ENCODE measurements at regions not wholly inside any gene's neighbourhood (a gene's known extent, or its start where the extent isn't known, plus 50 kb on each side); places are given as distances from the start of the nearest gene placed in this dataset.
"Not testable (repeated sequence)": the region's sequence is repeated elsewhere in the genome, so short reads cannot be mapped to it uniquely, and the experiment has no call there.

DNA sequence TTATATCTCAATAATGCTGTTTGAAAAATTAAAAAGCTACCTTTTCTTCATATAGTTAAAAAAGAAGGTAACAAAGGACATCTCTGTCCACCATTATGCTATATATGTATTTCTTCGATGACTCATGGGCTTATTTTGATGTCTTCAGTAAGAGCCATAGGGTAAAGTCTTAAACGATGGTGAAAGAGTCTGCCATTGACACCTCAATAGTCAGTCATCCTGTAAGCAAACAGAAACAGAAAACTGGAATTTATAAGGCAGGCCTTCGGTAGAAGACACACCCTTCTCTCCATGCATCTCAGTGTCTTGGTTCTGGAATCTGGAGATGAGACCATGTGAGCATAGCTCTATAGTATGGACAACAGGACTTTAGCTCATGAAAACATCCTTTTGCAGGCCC, 87.0 kb upstream of the ZNF462 start:
- Histone ChIP-seq H3K27ac (ENCODE audit: low read depth, low read length) (no peak overlapping the region), H3K9ac (ENCODE audit: low read depth, low read length) (no peak overlapping the region), H3K4me3 (ENCODE audit: low read depth, low read length) (no peak overlapping the region), H3K9me3 (ENCODE audit: control insufficient read depth, insufficient read depth, low read length) (no peaks in the 10 kb centered on the region), H3K36me3 (ENCODE audit: control insufficient read depth, insufficient read depth, low read length) (no peaks in the 10 kb centered on the region), H3K4me1 (ENCODE audit: control insufficient read depth, insufficient read depth, low read length) (no peaks in the 10 kb centered on the region), H3K27me3 (ENCODE audit: control insufficient read depth, insufficient read depth, low read length) (no peaks in the 10 kb centered on the region)

DNA sequence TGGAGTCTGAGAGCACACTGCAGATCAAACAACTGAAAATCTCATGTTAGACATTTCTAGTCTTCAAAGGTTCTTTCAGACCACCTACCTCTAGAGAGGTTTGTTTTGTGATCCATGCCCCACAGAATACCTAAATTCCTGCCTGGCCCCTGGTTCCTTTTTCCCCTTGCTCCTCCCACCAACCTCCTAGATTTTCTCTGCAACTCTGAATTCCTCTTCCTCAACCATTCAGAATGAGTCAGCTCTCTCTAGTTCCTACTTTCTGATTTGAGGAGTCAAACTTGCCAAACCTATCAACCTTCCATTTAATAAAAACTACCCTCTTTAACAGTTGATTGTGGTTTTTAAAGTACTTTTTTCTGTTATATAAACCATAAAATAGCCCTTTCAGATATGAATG, 83.2 kb upstream of the ZNF462 start:
- no peak overlapping the region for H3K4me3 ChIP-seq (ENCODE audit: low read depth, low read length)

DNA sequence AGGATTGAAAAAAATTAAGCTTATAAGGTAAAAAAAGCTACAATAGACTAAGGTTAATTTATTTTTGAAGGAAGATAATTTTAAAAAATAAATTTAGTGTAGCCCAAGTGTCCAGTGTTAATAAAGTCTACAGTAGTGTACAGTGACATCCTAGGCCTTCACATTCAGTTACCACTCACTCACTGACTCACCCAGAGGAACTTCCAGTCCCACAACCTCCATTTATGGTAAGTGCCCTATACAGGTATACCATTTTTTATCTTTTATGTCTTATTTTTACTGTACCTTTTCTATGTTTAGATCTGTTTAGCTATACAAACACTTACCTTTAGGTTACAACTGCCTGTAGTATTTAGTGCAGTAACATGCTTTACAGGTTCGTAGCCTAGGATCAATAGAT, 79.8 kb upstream of the ZNF462 start:
- no peaks in the 10 kb centered on the region for H3K4me1 ChIP-seq (ENCODE audit: control insufficient read depth, insufficient read depth, low read length)
- H3K4me3 ChIP-seq (ENCODE audit: low read depth, low read length), result no peak overlapping the region
- no peaks in the 10 kb centered on the region for H3K36me3 ChIP-seq (ENCODE audit: control insufficient read depth, insufficient read depth, low read length)
- H3K27ac ChIP-seq (ENCODE audit: low read depth, low read length), result no peak overlapping the region
- no peaks in the 10 kb centered on the region for H3K9me3 ChIP-seq (ENCODE audit: control insufficient read depth, insufficient read depth, low read length)
- no peak overlapping the region for H3K9ac ChIP-seq (ENCODE audit: low read depth, low read length)
- no peaks in the 10 kb centered on the region for H3K27me3 ChIP-seq (ENCODE audit: control insufficient read depth, insufficient read depth, low read length)

More for the DNA sequence above, 83.2 kb upstream of the ZNF462 start:
- Histone ChIP-seq H3K36me3 (ENCODE audit: control insufficient read depth, insufficient read depth, low read length) (no peaks in the 10 kb centered on the region), H3K27me3 (ENCODE audit: control insufficient read depth, insufficient read depth, low read length) (no peaks in the 10 kb centered on the region), H3K9ac (ENCODE audit: low read depth, low read length) (no peak overlapping the region), H3K4me1 (ENCODE audit: control insufficient read depth, insufficient read depth, low read length) (no peaks in the 10 kb centered on the region), H3K27ac (ENCODE audit: low read depth, low read length) (no peak overlapping the region), H3K9me3 (ENCODE audit: control insufficient read depth, insufficient read depth, low read length) (no peaks in the 10 kb centered on the region)

DNA sequence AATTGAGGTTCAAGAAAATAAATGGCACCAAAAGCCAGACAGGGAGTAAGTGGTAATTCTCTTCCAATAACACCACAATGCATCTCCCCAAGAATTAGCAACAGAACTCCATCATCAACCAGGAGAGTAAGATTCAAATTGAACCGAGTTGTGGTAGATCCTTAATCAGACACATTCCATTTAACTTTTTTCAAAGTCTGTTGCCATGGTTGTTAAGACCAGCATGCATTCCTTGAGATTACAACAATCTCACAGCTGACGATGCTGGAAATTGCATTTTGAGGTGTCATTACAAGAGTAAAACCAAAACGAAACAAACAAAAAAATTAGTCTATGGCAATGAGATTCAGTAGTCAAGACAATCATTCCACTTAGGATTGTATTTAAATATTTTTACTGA, 78.9 kb upstream of the ZNF462 start:
- Histone ChIP-seq H3K9me3 (ENCODE audit: control insufficient read depth, insufficient read depth, low read length) (no peaks in the 10 kb centered on the region), H3K9ac (ENCODE audit: low read depth, low read length) (no peak overlapping the region), H3K4me1 (ENCODE audit: control insufficient read depth, insufficient read depth, low read length) (no peaks in the 10 kb centered on the region), H3K27ac (ENCODE audit: low read depth, low read length) (no peak overlapping the region), H3K36me3 (ENCODE audit: control insufficient read depth, insufficient read depth, low read length) (no peaks in the 10 kb centered on the region), H3K4me3 (ENCODE audit: low read depth, low read length) (no peak overlapping the region), H3K27me3 (ENCODE audit: control insufficient read depth, insufficient read depth, low read length) (no peaks in the 10 kb centered on the region)

DNA sequence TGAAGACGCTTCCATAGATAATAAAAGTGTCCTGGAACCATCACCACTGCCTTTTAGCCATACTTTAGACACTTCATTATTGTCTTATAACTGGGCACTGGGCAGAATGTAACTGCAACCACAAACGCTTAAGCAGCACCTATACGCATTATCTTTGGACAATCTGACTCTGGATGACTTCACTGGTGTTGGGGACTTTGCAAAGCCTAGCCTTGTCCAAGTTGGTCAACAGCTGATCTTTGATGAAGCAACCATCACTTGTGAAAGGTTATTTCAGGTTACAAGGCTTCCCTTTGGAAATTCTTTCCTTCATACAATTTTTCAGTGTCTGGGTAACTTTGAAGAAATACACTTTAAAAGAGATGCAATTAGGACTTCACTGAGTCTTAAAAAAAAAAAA, 77.8 kb upstream of the ZNF462 start:
- Histone ChIP-seq H3K36me3 (ENCODE audit: control insufficient read depth, insufficient read depth, low read length) (no peaks in the 10 kb centered on the region), H3K27me3 (ENCODE audit: control insufficient read depth, insufficient read depth, low read length) (no peaks in the 10 kb centered on the region), H3K9me3 (ENCODE audit: control insufficient read depth, insufficient read depth, low read length) (no peaks in the 10 kb centered on the region), H3K9ac (ENCODE audit: low read depth, low read length) (no peak overlapping the region), H3K4me3 (ENCODE audit: low read depth, low read length) (no peak overlapping the region), H3K27ac (ENCODE audit: low read depth, low read length) (no peak overlapping the region), H3K4me1 (ENCODE audit: control insufficient read depth, insufficient read depth, low read length) (no peaks in the 10 kb centered on the region)

DNA sequence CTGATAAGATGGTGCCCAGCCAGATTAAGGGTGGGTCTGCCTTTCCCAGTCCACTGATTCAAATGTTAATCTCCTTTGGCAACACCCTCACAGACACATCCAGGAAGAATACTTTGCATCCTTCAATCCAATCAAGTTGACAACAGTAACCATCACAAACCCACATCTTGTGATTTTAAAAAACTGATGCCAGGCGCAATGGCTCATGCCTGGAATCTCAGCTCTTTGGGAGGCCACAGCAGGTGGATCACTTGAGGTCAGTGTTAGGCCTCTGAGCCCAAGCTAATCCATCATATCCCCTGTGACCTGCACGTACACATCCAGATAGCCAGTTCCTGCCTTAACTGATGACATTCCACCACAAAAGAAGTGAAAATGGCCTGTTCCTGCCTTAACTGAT, 74.9 kb upstream of the ZNF462 start:
- not testable (repeated sequence) for H3K27ac ChIP-seq (ENCODE audit: low read depth, low read length); H3K9ac ChIP-seq (ENCODE audit: low read depth, low read length); H3K36me3 ChIP-seq (ENCODE audit: control insufficient read depth, insufficient read depth, low read length); H3K4me1 ChIP-seq (ENCODE audit: control insufficient read depth, insufficient read depth, low read length); H3K9me3 ChIP-seq (ENCODE audit: control insufficient read depth, insufficient read depth, low read length); H3K27me3 ChIP-seq (ENCODE audit: control insufficient read depth, insufficient read depth, low read length); H3K4me3 ChIP-seq (ENCODE audit: low read depth, low read length)

DNA sequence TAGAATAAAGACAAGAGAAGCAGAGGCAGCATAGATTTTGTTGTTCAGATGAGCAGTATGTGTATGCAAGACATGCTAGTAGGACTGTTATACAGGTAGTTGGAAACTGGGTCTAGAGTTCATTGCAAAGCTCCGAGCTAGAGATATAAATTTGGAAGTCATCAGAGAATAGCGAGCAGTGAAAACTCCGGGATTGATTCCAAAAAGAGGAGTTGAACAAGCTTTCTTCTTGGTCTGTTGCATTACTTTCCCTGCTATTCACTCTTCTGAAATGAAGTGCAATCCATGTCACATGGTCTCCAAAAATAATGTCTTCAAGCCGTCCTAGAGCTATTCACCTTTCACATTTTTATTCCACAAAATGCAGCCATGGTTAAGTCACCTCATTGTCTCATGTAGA, 67.9 kb upstream of the ZNF462 start:
- no peaks in the 10 kb centered on the region for H3K9me3 ChIP-seq (ENCODE audit: control insufficient read depth, insufficient read depth, low read length)

DNA sequence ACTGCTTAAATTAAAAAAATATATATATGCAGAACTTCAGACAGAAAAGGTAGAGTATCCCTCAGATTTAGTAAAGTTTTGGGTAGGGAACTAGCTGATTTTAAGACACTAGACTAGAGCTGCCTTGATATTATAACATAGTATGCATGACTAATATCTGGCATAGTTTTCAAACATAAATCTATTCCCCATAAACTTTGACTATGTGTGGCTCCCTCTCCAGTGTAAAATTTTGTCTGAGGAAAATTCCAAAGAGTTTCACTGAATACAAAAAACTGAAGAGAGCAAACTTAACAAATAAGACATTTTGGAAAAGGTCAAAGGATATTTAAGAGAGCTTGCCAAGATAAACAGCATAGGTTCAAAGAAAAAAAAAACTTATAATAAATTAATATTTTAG, 66.2 kb upstream of the ZNF462 start:
- H3K4me1 ChIP-seq (ENCODE audit: control insufficient read depth, insufficient read depth, low read length), result no peaks in the 10 kb centered on the region; the same call in 1 of the 2 replicates
- no peaks in the 10 kb centered on the region for H3K27me3 ChIP-seq (ENCODE audit: control insufficient read depth, insufficient read depth, low read length)
- no peaks in the 10 kb centered on the region for H3K9me3 ChIP-seq (ENCODE audit: control insufficient read depth, insufficient read depth, low read length)
- no peak overlapping the region for H3K9ac ChIP-seq (ENCODE audit: low read depth, low read length)
- no peaks in the 10 kb centered on the region for H3K36me3 ChIP-seq (ENCODE audit: control insufficient read depth, insufficient read depth, low read length)
- no peak overlapping the region for H3K4me3 ChIP-seq (ENCODE audit: low read depth, low read length)
- H3K27ac ChIP-seq (ENCODE audit: low read depth, low read length), result no peak overlapping the region

More for the DNA sequence above, 67.9 kb upstream of the ZNF462 start:
- Histone ChIP-seq H3K4me1 (ENCODE audit: control insufficient read depth, insufficient read depth, low read length) (no peaks in the 10 kb centered on the region; the same call in 1 of the 2 replicates), H3K27ac (ENCODE audit: low read depth, low read length) (no peak overlapping the region), H3K4me3 (ENCODE audit: low read depth, low read length) (no peak overlapping the region), H3K9ac (ENCODE audit: low read depth, low read length) (no peak overlapping the region), H3K27me3 (ENCODE audit: control insufficient read depth, insufficient read depth, low read length) (no peaks in the 10 kb centered on the region), H3K36me3 (ENCODE audit: control insufficient read depth, insufficient read depth, low read length) (no peaks in the 10 kb centered on the region)

DNA sequence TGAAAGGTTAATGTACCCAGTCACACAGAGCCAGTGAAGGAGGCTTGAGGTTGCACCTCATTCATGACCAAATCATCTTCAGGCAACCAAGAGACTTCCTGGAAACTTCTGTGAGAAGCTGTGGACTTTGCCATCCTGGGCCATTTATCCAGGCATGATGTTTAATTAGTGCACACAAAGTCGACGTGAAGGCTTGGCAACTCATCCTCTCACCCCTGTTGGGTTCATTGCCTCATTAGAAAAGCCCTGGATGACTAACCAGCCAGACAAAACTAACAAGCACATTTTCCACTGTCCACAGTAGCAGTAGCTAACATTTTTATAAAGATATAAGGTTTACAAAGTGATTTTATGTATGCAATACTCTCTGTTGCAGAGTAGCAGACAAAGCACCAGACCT, 65.7 kb upstream of the ZNF462 start:
- no peaks in the 10 kb centered on the region for H3K36me3 ChIP-seq (ENCODE audit: control insufficient read depth, insufficient read depth, low read length)

DNA sequence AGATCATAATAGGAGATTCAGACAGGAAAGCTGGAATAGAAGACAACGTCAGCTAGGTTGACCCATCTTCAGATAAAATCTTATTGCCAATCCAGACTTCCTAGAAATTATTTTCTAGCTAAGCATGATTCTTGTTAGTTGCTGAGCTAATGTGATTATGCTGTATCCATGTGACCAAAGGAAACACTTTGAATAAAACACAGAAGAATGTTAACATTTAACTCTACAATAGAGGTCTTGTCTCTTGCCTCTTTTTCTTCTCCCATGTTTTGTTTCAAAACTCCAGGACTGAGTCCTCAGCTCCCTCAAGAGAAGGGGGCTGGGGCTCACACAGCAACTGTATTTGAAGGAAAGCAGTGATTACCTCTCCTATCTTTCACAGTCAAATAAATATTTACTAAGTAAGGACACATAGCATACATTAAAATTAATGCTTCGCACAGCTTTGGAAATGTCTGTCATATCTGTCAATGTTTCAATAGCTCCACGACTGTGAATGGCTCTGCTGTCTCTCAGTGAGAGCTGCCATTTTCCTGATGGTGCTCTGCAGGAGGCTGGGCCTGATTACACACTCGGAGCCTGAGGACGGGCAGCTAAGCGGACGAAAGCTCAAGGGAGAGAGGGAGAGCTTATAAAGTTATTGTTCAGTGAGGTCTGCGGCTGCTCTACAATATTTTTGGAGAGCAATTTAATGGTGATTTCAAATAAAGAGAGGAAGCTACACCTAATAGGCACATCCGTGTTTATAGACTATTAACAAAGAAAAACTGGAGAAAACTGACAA, 64.8 kb upstream of the ZNF462 start:
- Histone ChIP-seq H3K36me3 (ENCODE audit: control insufficient read depth, insufficient read depth, low read length) (no peaks in the 10 kb centered on the region), H3K9me3 (ENCODE audit: control insufficient read depth, insufficient read depth, low read length) (no peaks in the 10 kb centered on the region), H3K27ac (ENCODE audit: low read depth, low read length) (no peak overlapping the region), H3K4me1 (ENCODE audit: control insufficient read depth, insufficient read depth, low read length) (no peaks in the 10 kb centered on the region; the same call in 1 of the 2 replicates), H3K9ac (ENCODE audit: low read depth, low read length) (no peak overlapping the region), H3K27me3 (ENCODE audit: control insufficient read depth, insufficient read depth, low read length) (no peaks in the 10 kb centered on the region), H3K4me3 (ENCODE audit: low read depth, low read length) (no peak overlapping the region)

More for the DNA sequence above, 65.7 kb upstream of the ZNF462 start:
- H3K9ac ChIP-seq (ENCODE audit: low read depth, low read length), result no peak overlapping the region
- no peaks in the 10 kb centered on the region for H3K9me3 ChIP-seq (ENCODE audit: control insufficient read depth, insufficient read depth, low read length)
- no peak overlapping the region for H3K4me3 ChIP-seq (ENCODE audit: low read depth, low read length)
- no peak overlapping the region for H3K27ac ChIP-seq (ENCODE audit: low read depth, low read length)
- no peaks in the 10 kb centered on the region; the same call in 1 of the 2 replicates for H3K4me1 ChIP-seq (ENCODE audit: control insufficient read depth, insufficient read depth, low read length)
- H3K27me3 ChIP-seq (ENCODE audit: control insufficient read depth, insufficient read depth, low read length), result no peaks in the 10 kb centered on the region

DNA sequence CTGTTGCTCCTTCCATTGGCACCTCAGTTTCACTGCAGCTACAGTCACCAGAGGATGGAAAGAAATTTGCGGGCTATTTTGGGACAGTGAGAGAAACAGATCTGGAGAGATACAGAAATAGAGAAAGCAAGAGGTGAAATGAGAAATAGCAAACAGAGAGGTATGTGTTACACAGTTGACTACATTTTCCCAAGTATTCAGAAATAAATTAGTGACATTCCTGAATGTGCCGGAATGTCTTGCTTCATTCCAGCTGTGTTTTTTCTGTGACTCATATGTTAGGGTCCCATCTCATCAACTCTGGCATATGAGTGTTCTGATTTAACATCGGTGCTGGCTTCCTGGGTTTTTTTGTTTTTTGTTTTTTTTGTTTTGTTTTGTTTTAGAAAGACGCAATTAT, 63.8 kb upstream of the ZNF462 start:
- Histone ChIP-seq H3K4me3 (ENCODE audit: low read depth, low read length) (no peak overlapping the region), H3K9ac (ENCODE audit: low read depth, low read length) (no peak overlapping the region), H3K4me1 (ENCODE audit: control insufficient read depth, insufficient read depth, low read length) (no peaks in the 10 kb centered on the region; the same call in 1 of the 2 replicates), H3K36me3 (ENCODE audit: control insufficient read depth, insufficient read depth, low read length) (no peaks in the 10 kb centered on the region), H3K27ac (ENCODE audit: low read depth, low read length) (no peak overlapping the region), H3K9me3 (ENCODE audit: control insufficient read depth, insufficient read depth, low read length) (no peaks in the 10 kb centered on the region), H3K27me3 (ENCODE audit: control insufficient read depth, insufficient read depth, low read length) (no peaks in the 10 kb centered on the region)
